ENCODE measurements at regions not wholly inside any gene's neighbourhood (a gene's known extent, or its start where the extent isn't known, plus 50 kb on each side); places are given as distances from the start of the nearest gene placed in this dataset.

DNA sequence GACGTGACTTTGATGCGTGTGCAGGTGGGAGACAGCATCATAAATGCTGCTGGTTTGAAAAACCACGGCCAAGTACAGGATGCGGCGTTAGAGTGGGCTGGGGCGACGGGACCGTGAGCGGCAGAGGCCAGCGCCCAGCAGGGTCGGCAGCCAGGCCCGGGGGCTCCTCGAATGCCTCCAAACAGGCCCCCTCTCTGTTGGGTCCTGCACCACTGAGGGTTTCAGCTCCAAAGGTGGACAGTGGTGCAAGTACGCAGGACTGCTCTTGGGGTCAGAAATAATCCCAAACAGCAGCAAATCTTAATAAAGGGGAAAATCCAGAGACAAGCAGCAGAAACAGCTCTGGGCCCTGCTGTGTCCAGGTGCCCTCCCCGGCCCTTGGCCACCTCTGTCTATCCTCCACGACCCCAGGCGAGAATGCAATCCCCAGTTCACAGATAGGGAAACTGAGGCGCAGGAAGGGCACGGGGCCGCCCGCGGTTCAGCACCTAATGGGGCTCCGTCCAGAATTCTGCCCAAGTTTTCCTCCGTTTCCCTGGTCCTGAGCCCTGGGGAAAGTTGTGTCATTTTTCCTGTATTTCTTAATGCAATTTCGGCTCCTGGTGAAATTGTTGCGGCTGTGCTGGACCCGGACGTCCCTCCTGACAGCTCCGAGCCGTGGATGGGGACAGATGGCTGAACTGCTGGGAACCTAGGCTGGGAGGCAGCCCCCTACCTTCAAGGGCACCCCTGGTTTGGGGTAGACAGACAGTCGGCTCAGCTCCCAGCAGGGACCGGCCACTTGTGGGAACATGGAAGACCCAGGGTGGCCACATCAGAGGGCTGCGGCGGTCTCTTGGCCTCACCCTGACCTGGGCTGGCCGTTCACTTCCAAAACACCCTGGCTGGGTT lies 97.4 kb downstream of the FOXL3 start:
- no peak for DNase-seq

DNA sequence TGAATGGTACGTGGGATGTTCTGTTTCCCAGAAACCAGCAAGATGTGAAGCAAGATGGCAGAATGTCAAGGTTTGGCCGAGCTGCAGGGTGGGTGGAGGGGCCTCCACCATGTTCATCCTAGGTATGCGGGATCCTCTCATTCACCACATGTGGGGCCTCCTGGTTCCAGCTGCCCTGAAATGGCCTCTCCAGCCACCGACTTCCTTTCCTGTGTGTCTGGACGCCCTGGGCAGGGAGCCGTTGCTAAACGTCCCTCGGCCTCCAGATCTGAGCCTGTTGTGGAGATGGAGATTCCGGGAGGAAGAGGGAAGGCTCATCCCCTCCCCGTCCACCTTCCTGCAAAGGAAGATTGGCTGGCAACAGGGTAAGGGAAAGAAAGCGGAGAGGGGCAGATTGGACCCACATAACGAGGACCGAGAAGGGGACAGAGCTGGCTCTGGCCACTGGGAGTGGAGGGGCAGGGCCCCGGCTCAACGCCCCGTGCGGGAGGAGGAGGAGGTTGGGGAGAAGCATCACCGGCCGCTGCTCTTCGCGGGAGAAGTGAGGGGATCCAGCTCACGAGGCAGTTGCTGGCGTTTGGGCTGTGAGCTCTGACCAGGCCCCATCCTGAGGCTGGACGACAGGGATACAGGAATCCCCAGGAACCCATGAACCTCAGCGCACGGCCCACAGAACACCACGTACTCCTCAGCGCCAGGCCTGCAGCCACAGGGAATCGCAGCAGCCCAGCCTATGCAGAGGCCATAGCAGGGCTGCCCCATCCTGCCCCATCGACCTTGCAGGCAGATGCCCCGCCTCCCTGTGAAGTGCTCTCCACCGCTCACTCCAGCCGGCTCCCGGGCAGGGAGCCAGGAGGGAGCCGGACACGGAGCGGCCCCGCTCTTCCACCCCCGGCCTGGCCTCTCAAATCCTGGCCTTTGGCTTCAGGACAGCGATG lies 98.3 kb downstream of the FOXL3 start:
- no peak for DNase-seq

DNA sequence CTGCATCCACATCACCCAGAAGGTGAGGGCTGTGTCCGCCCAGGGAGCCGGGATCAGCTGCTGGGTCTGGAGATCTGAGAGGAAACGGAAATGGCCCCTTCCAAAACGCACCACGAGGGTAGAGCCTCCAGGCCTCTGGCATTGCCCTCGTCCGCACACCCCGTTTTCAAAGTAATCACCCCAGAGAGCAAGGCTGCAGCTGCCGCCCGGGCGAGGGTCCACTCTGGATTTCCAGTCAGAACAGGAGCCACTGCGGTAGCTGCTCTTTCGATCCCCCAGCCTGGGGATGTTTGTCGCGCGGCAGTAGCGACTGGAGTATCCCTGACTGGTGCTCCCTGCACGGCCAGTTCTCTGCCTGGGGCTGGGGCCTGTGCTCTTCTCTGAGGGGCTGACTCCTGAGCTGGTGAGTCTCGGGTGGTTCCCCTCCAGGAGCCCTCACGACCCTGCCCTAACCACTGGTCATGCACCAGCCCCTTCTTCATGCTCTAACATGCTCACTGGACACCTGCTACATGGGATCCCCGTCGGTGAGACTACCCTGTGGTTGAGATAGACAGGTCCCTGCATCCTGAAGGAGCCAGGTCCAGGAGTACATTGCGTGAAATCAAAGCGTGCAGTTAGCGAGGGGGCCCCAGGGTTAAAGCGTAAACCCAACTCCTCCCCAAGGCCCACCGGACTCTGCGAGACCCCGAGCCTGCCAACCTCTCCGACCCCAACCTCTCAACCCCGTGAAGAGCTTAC lies 99.2 kb downstream of the FOXL3 start:
- no peak for DNase-seq

DNA sequence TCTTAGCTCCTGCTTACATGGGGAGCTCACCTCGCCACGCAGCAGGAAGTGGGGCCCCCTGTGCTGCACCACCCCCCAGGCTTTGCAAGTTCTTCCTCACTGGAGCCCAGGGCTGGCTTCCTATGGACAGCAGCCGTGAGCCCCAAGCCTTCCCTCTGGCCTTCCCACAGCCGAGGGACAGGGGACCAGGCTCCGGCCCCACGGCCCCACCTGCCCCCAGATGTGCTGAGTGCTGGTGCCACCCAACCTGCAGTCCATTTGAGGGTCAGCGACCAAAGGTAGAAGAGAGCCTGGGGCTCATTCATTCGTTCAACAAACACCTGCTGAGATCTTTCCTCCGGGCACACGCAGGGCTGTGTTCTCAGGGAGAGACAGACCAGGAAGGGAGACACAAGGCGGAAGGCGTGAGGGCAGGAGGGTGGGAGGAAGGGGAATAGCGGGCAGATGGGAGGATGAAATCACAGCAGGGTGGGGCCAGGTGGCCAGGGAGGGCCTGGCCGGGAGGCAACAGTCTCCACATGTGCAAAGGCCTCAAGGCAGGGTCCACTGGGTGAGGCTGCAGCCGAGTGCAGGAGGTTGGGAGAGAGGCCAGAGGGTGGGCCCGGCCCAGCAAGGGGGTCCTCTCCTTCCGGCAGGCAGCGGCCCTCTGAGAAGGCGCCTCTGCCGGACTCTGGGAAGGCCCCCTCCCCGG lies 100.1 kb downstream of the FOXL3 start:
- DNase-seq, result no peak

DNA sequence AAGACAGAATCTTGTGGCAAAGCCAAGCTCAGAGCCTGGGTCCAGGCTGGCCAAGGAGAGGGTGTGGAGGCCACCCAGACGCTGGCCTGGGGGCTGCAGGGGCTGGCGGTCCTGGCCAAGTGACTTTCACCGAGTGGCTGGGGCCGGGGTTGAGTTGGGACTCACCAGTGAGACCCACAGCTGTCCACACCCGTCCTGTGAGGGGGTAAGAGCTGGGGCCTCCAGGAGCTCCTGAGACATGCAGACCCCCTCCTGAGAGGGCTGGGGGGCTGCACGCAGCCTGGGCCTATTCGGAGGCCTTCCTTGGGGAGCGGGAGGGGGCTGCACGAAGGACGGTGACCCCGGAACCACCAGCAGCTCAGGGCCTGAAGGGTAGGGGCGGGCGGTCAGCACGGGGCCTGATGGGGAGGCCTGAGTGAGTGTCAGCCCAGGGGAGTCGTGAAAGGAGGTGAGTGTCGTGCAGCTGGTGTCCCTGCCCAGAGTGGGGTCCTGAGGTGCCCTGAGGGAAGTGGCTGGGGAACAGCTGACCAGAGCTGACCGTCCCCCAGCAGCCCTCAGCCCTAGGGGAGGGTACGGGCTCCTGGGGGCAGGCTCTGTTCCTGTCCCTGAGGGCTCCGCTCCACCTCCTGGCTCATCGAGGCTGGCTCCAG lies 100.9 kb downstream of the FOXL3 start:
- DNase-seq, result no peak

DNA sequence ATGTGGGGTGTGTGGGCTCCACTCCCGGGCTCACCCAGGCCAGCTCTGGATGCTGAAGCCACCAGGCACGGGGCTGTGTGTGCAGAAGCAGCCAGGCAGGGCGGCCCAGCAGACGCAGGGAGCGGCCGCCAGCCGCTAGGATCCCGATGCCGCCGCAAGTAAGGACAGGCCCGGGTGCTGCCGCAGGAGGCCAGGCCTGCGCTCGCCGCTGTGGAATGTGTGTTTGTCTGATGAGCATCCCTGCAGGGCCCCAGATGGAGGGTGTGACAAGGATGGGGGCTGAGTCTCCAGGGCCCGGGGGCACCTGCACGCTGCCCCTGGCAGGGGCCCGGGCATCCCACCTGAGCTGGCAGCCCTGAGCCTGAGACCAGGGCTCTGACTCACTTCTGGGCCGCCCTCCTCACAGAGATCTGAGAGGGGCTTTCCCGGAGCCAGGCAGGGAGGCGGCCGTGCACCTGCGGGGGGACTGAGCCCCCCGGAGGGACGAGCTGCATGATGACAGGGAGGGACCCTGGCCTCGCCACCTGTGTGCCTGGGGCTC lies 101.5 kb downstream of the FOXL3 start:
- no peak for DNase-seq

DNA sequence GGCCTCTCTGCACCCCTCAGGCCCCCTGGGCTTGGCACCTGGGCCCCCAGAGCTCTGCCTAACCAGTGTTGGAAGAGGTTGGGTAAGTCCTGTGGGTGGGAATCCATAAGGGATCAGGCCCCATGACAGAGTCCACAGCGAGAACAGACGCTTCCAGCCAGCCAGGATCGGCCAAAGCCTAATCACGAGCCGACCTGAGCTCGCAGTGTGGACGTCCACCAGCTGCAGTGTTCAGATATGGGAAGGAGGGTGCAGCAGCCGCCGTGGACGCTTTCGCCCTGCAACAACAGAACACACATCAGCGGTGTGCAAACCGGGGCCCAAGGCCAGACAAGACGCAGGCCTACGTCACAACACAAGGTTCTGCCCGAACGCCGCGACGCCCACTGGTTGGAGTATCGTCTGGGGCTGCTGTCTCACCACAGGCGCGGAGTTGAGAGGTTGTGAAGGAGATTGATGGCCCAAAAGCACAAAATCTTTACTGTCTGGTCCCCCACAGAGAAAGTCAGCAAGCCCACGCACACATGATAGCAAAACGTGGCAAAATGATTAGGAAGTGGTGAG lies 102.1 kb downstream of the FOXL3 start:
- no peak for DNase-seq

DNA sequence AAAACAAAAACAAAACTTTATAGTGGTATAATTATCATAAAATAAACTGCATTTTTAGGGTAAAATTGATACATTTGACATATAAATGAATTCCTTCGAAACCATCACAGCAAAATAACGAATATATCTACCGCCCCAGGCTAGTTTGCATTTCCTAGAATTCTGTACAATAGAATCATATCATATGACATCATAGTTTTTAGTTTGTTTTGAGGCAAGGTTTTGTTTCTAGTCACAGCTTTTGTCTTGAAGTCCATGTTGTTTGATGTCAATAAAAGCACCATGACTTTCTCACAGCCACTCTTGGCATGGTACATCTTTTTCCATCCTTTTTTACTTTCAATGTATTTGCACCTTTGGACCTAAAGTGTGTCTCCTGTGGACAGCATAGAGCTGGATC lies 102.9 kb downstream of the FOXL3 start:
- no peak for DNase-seq

DNA sequence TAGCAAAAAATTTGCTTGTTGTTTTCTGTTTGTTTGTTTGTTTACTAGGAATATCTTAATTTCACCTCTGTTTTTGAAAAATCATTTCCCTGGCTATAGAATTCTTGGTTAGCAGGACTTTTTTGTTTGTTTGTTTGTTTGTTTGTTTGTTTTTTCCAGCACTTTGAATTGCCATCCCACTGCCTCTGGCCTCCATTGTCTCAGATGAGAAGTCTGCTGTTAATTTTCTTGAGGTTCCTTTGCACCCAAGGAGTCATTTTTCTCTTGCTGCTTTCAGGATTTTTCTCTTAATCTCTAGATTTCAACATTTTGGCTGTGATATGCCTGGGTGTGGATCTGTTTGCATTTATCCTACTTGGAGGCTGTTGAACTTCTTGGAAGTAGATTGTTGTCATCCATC lies 105.7 kb downstream of the FOXL3 start:
- DNase-seq, result no peak

DNA sequence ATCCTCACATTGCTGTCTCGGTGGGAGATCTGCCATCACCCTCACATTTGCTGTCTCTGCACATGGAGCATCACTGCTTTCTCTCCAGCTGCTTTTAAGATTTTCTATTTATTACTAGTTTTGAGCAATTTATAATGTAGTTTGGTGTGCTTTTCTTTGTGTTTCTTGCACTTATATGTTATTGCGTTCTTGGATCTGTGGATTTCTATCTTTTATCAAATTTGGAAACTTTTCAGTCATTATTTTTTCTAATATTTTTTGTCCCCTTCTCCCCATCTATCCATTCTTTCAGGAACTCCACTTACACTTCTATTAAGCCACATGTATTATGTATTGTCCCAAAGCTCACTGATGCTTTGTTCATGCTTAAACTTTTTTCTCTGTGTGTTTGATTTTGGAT lies 108.9 kb downstream of the FOXL3 start:
- no peak for DNase-seq

DNA sequence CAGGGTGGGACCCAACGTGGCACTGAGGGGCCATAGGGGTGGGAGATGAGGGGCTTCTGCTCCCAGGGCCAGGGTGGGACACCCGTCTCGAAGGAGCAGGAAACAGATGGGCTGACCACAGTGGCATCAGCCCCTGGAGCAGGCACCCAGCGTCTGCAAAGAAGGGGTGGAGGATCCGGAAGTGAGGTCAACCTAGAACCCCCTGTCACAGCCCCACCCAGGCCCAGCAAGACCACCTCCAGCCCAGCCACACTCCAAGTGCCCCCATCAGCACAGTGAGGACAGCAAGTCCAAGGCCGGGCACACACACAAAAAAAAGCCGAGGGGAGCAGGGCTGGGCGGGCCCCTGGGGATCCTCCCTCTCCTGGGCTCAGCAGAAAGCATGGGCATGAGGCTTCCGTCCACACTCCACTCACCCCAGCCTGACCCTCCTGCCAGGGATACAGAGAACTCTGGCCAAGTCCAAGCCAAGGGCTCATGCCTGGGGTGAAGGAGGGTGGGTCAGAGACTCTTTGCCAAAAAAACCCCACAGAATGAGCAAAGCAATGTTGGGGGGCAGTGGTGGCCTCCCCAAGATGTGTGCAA lies 111.0 kb downstream of the FOXL3 start:
- no peak for DNase-seq

DNA sequence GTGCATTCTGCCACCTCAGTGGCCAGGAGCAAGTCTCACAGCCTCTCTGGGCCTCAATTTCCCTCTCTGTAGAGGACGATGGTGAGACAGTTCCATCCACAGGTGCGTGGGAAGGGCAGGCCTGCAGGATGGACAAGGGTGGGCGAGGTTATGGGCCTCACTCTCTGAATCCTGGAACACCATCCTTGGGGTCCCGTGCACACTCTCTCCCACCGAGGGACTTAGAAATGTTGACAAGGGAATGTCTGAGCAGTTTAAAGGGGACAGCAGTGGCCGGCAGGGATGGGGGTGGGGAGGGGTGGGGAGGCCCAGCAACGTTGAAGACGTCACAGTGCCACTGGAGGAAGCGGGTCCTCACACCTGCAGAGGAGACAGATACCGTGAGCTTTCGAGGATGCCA lies 111.5 kb downstream of the FOXL3 start:
- no peak for DNase-seq

DNA sequence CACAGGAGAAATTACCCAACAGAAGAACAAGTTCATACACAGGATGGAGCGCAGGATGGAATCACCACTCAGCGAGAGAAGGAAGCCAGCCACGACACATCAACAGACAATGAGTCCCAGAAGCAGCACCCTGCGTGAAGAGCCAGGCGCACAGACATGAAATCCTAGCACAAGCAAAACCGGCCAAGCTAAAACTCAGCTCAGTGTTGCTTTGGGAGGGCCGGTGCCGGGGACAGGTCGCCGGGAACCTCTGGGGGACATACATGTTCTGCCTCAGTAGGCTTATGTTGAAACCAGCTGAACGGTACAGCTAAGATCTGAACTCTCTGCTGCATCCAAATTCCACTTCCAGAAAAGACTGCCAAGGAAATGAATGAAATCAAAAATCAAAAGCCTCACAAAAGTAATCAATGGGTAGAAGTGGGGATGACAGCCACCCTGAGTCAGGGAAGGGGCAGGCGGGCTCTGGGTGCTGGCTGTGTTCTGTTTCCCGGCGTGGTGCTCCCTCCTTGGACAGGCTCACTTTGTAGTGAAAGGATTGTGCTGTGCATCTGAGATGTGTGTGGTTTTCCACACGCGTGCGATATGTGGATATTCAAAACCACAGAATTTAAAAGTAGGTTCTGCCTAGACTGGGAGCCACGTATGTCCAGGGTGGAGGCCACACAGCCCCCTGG lies 114.7 kb downstream of the PDGFA start:
- no peak for DNase-seq

DNA sequence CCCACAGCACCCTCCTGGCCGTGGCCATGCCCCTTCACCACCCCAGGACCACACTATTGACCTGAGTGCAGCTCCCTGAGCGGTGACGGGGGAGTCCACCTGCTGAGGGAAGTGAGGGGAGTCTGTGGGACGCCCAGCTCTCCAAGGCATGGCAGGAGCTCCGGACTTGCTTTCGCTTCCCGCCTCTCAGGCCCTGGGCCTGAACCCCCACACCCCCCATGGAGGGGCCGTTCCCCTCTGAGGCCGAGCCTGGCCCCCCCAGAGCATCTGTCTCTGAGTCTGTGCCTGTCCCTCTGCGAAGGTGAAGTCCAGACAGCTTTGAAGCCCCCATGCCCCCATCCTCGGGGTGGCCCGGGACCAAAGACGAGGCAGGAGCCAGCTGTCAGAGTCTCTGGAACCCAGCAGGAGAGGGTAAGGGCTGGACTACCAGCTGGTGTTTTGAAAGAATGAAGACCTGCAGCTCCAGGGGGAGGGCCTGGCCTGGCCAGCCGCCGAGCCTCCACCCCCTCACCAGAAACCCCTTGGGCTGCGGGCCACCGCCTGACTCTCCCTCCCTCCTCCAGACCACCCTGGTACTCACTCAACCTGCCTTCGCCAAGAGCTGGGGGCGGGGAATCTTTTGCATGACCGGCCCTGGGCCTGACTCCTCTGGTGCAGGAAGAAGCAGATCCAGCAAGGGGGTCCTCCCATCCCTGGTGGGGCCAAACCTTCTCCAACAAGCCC lies 114.0 kb downstream of the PDGFA start:
- DNase-seq, result no peak

DNA sequence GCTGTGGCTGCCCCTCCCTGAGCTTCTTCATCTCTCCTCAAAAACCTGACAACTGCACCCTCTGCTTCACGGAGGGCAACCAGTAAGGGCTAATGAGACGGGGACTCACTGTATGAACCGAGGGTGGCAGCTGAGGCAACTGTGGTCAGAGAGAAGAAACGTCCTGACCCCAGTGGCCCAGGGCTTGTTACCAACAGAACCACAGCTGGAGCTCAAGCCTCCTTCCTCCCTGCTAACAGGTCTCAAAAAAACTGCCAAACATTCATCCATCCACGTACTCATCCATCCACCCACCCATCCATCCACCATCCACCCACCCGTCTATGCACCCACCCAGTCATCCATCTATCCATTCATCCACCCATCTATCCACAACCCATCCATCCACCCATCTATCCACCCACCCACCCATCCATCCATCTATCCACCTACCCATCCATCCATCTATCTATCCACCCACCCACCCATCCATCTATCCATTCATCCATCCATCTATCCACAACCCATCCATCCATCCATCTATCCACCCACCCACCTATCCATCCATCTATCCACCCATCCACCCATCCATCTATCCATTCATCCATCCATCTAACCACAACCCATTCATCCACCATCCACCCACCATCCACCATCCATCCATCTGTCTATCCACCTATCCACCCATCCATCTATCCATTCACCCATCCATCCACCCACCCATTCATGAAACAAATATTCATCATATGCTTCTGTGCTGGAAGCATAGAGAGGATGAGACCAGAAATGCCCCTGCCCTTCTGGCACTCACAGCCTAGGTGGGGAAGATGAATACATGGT lies 111.7 kb downstream of the PDGFA start:
- no peak for DNase-seq

DNA sequence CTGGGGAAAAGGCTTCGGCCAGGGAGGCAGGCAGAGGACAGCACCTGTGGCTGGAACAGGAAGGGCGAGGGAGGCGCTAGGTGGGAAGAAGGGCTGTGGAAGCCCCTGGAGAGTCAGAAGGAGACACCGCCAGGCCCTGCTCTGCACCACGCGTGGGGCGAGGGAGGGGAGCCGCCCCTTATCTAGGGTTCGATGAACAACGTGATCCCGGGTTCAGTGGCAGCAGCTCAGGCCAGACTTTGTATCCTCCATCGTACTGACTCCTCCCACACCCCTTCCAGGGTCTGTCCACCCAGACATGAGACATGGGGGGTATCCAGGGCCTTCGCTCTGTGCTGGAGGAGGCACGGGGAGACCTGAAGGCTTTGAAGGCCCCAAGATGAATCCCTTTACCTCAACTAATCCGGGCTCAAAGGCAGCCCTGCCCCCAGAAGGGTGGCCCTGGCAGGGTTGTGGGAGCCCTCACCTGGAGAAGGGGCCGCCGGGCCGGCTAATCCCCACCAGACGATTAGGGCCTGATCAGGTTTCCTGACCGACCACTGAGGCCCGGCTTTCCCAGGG lies 110.8 kb downstream of the PDGFA start:
- no peak for DNase-seq

DNA sequence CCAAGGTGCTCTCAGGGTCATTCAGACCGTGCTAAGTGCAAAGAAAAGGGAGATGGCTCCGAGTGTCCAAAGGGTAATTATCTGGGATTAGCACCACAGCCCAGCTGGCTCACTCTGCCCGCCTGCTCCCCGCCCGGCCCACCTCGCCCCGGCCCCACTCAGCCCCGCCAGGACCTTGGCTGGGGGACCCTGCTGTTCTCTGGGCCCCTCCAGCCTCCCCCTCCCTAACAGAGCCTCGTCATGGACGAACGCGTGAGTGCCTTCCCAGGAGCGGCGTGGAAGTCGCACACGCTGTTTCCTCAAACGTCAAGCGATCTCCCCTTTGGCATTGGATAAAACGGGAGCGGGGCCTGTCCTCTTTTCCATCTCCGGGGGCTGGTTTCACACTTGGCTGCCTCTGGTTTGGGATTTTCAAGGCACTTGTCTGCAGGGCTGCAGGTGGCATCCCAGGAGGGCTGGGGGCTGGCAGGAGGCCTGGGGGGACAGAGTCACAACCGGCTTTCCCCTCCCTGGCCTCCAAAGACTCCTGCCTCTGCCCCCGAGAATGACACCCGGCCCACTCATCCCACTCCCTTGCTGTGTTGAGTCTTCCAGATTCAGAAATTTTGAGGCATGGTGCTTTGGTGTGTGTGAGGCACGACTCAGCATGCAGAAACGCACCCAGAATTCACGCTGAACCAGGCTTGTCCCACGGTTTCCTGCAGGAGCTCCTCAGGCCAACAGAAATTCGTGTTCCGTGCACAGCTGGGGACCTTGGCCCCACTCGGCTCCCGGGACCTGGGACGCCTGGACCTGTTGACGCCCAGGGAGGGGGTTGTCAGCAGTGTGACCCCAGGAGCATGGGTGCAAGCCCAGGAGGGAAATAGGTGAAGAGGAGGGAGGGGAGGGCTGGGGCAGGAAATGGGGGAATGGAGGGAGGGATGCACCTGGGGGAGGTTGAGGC lies 110.0 kb downstream of the PDGFA start:
- no peak for DNase-seq
